ENCODE measurements at regions not wholly inside any gene's neighbourhood (a gene's known extent, or its start where the extent isn't known, plus 50 kb on each side); places are given as distances from the start of the nearest gene placed in this dataset.

- TF ChIP-seq POLR2AphosphoS5 (IDR thresholded peaks at IDR 0.05; ENCODE audit: borderline replicate concordance, low read depth, low read length) (no peak), EZH2 (IDR thresholded peaks at IDR 0.05) (no peak)
These were observed 385.4 kb upstream of the PRR20A start for GRCh38 chr13:56755181-56755935.
